HG03175 (cell line): ENCODE measurements at regions not wholly inside any gene's neighbourhood (a gene's known extent, or its start where the extent isn't known, plus 50 kb on each side); places are given as distances from the start of the nearest gene placed in this dataset.
"Not testable (repeated sequence)": the region's sequence is repeated elsewhere in the genome, so short reads cannot be mapped to it uniquely, and the experiment has no call there.

Source experiments
- ATAC-seq: cut with Tn5 transposase; IDR thresholded peaks from one replicate; pipeline ENCODE4 v1.9.1; 2021; ENCODE audit warnings: mild to moderate bottlenecking, moderate library complexity; ENCODE audit not compliant: unreplicated experiment

DNA sequence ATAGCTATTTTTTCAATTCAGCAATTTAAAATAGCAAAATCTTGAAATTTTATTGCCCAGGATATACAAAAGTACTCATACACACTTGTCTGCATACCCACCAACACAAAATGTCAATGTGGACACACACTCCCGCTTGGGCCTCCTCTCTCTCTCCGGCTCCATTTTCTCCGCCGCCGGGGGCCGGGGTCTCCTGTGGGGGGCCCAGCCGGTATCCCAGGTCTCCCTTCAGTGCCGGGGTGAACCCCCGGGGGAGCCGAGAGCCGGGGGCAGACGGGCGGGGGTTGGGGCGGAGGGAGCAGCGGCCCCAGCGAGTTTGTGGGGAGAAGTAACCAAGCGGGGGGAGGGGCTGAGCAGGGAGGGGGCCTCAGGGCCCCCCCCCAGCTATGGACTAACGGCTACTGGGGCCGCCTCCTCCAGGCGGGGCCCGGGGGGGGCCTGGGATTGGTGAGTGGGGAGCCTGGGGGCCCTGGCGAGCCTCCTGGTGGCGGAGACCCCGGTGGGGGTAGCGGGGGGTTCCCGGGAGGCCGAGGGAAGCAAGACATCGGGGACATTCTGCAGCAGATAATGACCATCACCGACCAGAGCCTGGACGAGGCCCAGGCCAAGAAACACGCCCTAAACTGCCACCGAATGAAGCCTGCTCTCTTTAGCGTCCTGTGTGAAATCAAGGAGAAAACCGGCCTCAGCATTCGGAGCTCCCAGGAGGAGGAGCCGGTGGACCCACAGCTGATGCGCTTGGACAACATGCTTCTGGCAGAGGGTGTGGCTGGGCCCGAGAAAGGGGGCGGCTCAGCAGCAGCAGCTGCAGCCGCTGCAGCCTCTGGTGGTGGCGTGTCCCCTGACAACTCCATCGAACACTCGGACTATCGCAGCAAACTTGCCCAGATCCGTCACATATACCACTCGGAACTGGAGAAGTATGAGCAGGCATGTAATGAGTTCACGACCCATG lies 56.6 kb downstream of the CHST2 start:
- not testable (repeated sequence) for ATAC-seq

DNA sequence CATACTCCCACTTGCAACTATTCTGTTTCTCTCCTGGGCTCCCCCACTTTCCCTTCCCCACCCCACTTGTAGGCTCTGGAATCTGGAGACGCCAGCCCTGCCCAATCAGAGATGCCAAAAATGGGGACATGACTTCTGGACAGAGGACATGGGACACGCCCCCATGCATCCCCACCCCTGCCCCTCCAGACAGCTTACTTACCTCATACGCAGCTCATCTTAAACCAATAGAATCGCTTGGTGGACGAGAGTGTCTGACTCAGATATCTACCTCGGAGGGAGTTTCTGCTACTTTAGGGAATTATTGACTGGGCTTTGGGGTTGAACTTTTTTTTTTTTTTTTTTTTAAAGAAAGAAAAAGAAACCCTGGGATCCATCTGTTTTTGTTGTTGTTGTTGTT lies 58.4 kb downstream of the CHST2 start:
- not testable (repeated sequence) for ATAC-seq

GRCh38 chr3:143178775-143179548 lies 59.4 kb downstream of the CHST2 start:
- not testable (repeated sequence) for ATAC-seq

DNA sequence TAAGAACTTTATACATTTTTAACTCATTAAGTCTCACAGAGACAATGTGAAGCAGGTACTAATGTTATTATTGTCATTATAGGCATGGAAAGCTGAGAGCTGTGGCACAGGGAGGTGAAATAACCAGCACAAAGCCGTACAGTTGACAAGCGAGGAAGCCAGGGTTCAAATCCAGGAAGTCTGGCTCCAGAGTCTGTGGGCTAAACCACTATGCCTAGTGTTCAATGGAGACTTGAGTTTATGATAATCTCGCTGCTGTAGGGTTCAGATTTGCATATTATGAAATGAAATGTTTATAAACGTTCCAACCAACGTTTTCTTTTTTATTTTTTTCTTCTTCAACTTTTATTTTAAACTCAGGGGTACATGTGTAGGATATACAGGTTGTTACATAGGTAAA lies 60.0 kb downstream of the CHST2 start:
- ATAC-seq = no peak

DNA sequence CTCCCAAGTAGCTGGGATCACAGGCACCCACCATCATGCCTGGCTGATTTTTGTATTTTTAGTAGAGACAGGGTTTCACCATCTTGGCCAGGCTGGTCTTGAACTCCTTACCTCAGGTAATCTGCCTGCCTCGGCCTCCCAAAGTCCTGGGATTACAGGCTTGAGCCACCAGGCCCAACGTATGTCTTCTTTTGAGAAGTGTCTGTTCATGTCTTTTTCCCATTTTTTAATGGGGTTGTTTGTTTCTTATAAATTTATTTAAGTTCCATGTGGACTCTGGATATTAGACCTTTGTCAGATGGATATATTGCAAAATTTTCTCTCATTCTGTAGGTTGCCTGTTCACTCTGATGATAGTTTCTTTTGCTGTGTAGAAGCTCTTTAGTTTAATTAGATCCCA lies 61.3 kb downstream of the CHST2 start:
- not testable (repeated sequence) for ATAC-seq

- ATAC-seq = not testable (repeated sequence)
Observed at GRCh38 chr3:143181977-143182376, 62.4 kb downstream of the CHST2 start.

- no peak for ATAC-seq
Observed at GRCh38 chr3:143182866-143183664, 63.5 kb downstream of the CHST2 start.

DNA sequence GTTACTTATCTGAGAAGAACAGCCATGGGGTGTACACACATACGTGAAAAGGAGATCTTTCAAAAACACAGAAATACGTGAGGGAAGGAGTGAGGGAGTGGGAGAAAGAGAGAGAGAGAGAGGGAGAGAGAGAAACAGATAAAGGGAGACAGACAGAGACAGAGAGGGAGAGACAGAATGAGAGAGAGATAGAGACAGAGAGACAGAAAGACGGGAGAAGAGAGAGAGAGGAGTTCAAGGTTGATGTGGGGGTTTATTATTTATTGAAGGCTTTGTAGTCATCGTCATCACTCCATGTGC lies 64.0 kb downstream of the CHST2 start:
- no peak for ATAC-seq

DNA sequence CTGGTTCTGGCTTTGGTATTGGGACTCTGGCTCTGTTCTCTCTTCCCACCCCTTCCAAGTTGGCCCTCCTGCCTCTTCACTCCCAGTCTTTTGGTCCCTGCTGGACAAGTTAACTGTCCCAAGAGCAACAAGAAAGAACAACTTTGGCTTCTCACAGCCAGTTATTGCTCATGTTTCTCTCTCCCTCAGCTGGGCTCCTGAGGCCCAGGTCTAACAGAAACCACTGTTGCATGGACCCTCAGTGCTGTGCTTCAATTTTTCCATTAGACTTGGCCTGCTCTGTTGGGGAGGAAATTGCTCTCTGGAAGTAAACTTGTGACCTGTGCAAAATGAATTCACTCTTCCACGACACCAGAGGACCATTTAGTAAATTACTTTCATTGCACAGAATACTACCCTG lies 64.5 kb downstream of the CHST2 start:
- no peak for ATAC-seq

DNA sequence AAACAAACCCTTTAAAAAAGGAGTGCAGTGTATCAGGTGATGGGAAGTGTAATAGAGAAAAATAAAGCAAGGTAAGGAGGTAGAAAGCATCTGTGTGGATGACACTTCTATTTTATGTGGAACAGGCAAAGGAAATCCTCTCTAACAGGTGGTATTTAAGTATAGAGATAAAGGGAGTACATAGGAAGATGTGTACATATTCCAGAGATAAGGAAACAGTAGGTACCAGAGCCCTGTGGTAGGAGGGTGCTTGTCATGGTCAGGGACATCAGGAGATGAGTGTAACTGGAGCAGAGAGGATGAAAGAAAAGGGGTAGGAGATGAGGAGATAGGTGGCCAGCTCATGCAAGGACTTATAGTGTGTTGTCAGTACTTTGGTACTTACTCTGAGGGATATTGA lies 65.8 kb downstream of the CHST2 start:
- no peak for ATAC-seq

DNA sequence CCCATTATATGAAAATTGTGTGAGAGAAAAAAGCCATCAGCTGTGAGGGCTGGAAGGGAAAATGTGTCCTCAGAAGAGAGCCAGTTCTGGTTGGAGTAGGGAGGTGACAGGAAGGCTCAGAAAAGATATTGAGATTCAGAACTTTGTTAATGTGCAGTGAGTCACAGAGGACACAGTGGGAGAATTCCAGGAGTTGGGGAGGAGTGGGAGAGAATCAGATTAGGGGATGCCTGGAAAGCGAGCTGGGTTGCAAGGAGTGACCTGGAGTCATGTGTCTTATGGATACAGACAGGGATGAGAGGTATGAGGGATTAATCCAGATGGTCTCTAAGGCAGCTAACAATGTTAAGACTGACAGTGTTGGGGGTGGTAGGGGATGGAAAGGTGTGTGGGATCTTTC lies 67.5 kb downstream of the CHST2 start:
- no peak for ATAC-seq

- ATAC-seq = no peak
Observed at GRCh38 chr3:143188881-143189280, 69.3 kb downstream of the CHST2 start.

- ATAC-seq = no peak
Observed at GRCh38 chr3:143190101-143190500, 70.5 kb downstream of the CHST2 start.

GRCh38 chr3:143192193-143192592 lies 72.6 kb downstream of the CHST2 start:
- ATAC-seq = no peak

GRCh38 chr3:143200001-143200924 lies 80.7 kb downstream of the CHST2 start:
- ATAC-seq = no peak

- no peak for ATAC-seq
Observed at GRCh38 chr3:143201045-143201444, 81.5 kb downstream of the CHST2 start.

- no peak for ATAC-seq
Observed at GRCh38 chr3:143201870-143202752, 82.5 kb downstream of the CHST2 start.

GRCh38 chr3:143203142-143203541 lies 83.6 kb downstream of the CHST2 start:
- ATAC-seq = no peak

GRCh38 chr3:143203848-143204247 lies 84.3 kb downstream of the CHST2 start:
- ATAC-seq = no peak
